ENCODE measurements at regions not wholly inside any gene's neighbourhood (a gene's known extent, or its start where the extent isn't known, plus 50 kb on each side); places are given as distances from the start of the nearest gene placed in this dataset.

DNA sequence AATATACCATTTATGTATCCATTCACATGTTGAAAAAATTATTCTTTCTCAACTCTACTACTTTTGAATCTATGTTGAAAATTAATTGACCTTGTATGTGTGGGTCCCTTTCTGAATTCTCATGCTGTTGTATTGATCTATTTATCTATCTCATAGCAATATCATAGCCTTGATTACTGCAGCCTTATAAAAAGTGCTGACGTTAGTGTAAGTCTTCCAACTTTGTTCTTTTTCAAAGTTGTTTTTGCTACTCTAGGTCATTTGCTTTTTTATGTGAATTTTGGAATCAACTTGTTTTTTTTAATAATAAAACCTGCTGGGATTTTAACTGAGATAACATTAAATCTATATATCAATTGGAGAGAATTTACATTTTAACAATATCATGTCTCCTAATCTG, 52.2 kb upstream of the PAX3 start:
- H3K9me3 Mint-ChIP-seq: peaks cover 0 to 8% (median 3%) of the 10 kb centered on the region in 7 donors
- peaks cover 3% of the 10 kb centered on the region for H3K4me1 Mint-ChIP-seq
- no peak overlapping the region for H3K9ac ChIP-seq (ENCODE audit: insufficient read depth, low read length, poor library complexity, severe bottlenecking)
- H3K4me2 ChIP-seq (replicated peaks; ENCODE audit: extremely low read depth, low read length, poor library complexity, severe bottlenecking): no peak overlapping the region
- H3K36me3 Mint-ChIP-seq: no peaks in the 10 kb centered on the region
- no peaks in the 10 kb centered on the region for H3K4me1 ChIP-seq (ENCODE audit: control insufficient read depth in 1 of 2, insufficient read depth in 2 of 2, low read length in 2 of 2)
- TF ChIP-seq CTCF (IDR thresholded peaks at IDR 0.05): no peak
- H3K27ac Mint-ChIP-seq: no peak overlapping the region
- H2AFZ ChIP-seq (ENCODE audit: insufficient read depth, low read depth, low read length, poor library complexity, severe bottlenecking): no peak overlapping the region
- peaks cover 0 to 3% (median 0%) of the 10 kb centered on the region in 3 donors for H3K27me3 Mint-ChIP-seq (ENCODE audit: low read depth in 3 of 3)
- no peaks in the 10 kb centered on the region for H4K20me1 ChIP-seq (ENCODE audit: insufficient read depth, low read length)
- no CpG with 5 or more reads among the region's 1 CpG for WGBS (ENCODE audit: insufficient coverage)
- H3K9me3 ChIP-seq (replicated peaks in 1 of 2; ENCODE audit: control insufficient read depth in 1 of 2, insufficient read depth in 1 of 2, low read length in 2 of 2): peaks cover 3 to 7% of the 10 kb centered on the region in 2 donors
- H3K36me3 ChIP-seq (replicated peaks in 1 of 2; ENCODE audit: control insufficient read depth in 1 of 2, insufficient read depth in 2 of 2, low read length in 2 of 2): no peaks in the 10 kb centered on the region
- no peak for DNase-seq
- no peaks in the 10 kb centered on the region for H3K79me2 ChIP-seq (ENCODE audit: insufficient read depth, low read length)
- H3K27ac ChIP-seq (ENCODE audit: low read depth in 1 of 2, low read length in 2 of 2): no peak overlapping the region
- H3K4me3 ChIP-seq (replicated peaks in 1 of 3; ENCODE audit: low read depth in 2 of 3, low read length in 3 of 3): no peak overlapping the region
- intact Hi-C loops (cut with micrococcal nuclease): no loop called here
- H3K4me3 Mint-ChIP-seq: no peak overlapping the region
- no peaks in the 10 kb centered on the region for H3K27me3 ChIP-seq (ENCODE audit: control insufficient read depth in 2 of 2, insufficient read depth in 2 of 2, low read length in 2 of 2)

GRCh38 chr2:222352981-222353380, 54.2 kb upstream of the PAX3 start:
- no peaks in the 10 kb centered on the region for H3K36me3 ChIP-seq (replicated peaks in 1 of 2; ENCODE audit: control insufficient read depth in 1 of 2, insufficient read depth in 2 of 2, low read length in 2 of 2)
- no peaks in the 10 kb centered on the region for H3K27me3 ChIP-seq (ENCODE audit: control insufficient read depth in 2 of 2, insufficient read depth in 2 of 2, low read length in 2 of 2)
- no peak overlapping the region for H3K9ac ChIP-seq (ENCODE audit: insufficient read depth, low read length, poor library complexity, severe bottlenecking)
- Mint-ChIP-seq H3K27me3 (ENCODE audit: low read depth in 3 of 3) (peaks cover 0 to 3% (median 0%) of the 10 kb centered on the region in 3 donors), H3K27ac (no peak overlapping the region), H3K4me1 (peaks cover 3% of the 10 kb centered on the region), H3K4me3 (no peak overlapping the region), H3K9me3 (peaks cover 0 to 8% (median 3%) of the 10 kb centered on the region in 7 donors), H3K36me3 (no peaks in the 10 kb centered on the region)
- intact Hi-C loops (cut with micrococcal nuclease): no loop called here
- no peaks in the 10 kb centered on the region for H3K4me1 ChIP-seq (ENCODE audit: control insufficient read depth in 1 of 2, insufficient read depth in 2 of 2, low read length in 2 of 2)
- no peak overlapping the region for H3K4me2 ChIP-seq (replicated peaks; ENCODE audit: extremely low read depth, low read length, poor library complexity, severe bottlenecking)
- DNase-seq: no peak
- no peak for TF ChIP-seq CTCF (IDR thresholded peaks at IDR 0.05)
- no CpG with 5 or more reads among the region's 4 CpGs for WGBS (ENCODE audit: insufficient coverage)
- H3K9me3 ChIP-seq (replicated peaks in 1 of 2; ENCODE audit: control insufficient read depth in 1 of 2, insufficient read depth in 1 of 2, low read length in 2 of 2): peaks cover 3 to 7% of the 10 kb centered on the region in 2 donors
- H3K27ac ChIP-seq (ENCODE audit: low read depth in 1 of 2, low read length in 2 of 2): no peak overlapping the region
- no peaks in the 10 kb centered on the region for H4K20me1 ChIP-seq (ENCODE audit: insufficient read depth, low read length)
- no peak overlapping the region for H3K4me3 ChIP-seq (replicated peaks in 1 of 3; ENCODE audit: low read depth in 2 of 3, low read length in 3 of 3)
- H2AFZ ChIP-seq (ENCODE audit: insufficient read depth, low read depth, low read length, poor library complexity, severe bottlenecking): no peak overlapping the region
- H3K79me2 ChIP-seq (ENCODE audit: insufficient read depth, low read length): no peaks in the 10 kb centered on the region
